ENCODE measurements at regions not wholly inside any gene's neighbourhood (a gene's known extent, or its start where the extent isn't known, plus 50 kb on each side); places are given as distances from the start of the nearest gene placed in this dataset.

DNA sequence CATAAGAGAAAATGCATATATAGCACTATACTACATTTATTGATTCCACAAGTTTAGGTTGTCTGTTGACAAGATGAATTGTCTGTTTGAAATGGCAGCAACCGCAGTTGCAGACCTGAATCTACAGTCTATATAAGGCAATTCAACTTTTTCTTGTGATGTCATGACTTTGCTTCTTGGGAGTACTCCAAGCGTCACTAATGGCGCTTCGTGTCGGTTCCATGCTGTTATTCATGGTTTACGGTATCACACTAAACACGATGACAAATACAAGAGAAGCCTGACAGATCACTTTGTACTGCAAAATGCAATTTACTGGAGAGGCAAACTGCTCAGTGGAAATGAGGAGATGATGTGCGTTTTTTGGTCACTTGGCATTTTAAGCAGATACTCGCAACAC is 280.3 kb upstream of the TCF21 start:
- Histone ChIP-seq H3K4me1 (no peaks in the 10 kb centered on the region), H3K36me3 (no peaks in the 10 kb centered on the region), H3K27me3 (no peaks in the 10 kb centered on the region), H3K4me3 (no peak overlapping the region), H3K27ac (no peak overlapping the region), H3K9me3 (no peaks in the 10 kb centered on the region)
- 83 to 95% methylated on average over 9 of the region's 9 CpGs for WGBS, 2 donors (ENCODE audit: low coverage in 1 of 2)
- ATAC-seq, result no peak
- no peak for TF ChIP-seq POLR2AphosphoS5 (IDR thresholded peaks at IDR 0.05)
- no peak for TF ChIP-seq EP300 (IDR thresholded peaks at IDR 0.05)
- TF ChIP-seq POLR2A (IDR thresholded peaks at IDR 0.05), result no peak
- TF ChIP-seq, protein P1, sequence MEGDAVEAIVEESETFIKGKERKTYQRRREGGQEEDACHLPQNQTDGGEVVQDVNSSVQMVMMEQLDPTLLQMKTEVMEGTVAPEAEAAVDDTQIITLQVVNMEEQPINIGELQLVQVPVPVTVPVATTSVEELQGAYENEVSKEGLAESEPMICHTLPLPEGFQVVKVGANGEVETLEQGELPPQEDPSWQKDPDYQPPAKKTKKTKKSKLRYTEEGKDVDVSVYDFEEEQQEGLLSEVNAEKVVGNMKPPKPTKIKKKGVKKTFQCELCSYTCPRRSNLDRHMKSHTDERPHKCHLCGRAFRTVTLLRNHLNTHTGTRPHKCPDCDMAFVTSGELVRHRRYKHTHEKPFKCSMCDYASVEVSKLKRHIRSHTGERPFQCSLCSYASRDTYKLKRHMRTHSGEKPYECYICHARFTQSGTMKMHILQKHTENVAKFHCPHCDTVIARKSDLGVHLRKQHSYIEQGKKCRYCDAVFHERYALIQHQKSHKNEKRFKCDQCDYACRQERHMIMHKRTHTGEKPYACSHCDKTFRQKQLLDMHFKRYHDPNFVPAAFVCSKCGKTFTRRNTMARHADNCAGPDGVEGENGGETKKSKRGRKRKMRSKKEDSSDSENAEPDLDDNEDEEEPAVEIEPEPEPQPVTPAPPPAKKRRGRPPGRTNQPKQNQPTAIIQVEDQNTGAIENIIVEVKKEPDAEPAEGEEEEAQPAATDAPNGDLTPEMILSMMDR (IDR thresholded peaks at IDR 0.05), result no peak

DNA sequence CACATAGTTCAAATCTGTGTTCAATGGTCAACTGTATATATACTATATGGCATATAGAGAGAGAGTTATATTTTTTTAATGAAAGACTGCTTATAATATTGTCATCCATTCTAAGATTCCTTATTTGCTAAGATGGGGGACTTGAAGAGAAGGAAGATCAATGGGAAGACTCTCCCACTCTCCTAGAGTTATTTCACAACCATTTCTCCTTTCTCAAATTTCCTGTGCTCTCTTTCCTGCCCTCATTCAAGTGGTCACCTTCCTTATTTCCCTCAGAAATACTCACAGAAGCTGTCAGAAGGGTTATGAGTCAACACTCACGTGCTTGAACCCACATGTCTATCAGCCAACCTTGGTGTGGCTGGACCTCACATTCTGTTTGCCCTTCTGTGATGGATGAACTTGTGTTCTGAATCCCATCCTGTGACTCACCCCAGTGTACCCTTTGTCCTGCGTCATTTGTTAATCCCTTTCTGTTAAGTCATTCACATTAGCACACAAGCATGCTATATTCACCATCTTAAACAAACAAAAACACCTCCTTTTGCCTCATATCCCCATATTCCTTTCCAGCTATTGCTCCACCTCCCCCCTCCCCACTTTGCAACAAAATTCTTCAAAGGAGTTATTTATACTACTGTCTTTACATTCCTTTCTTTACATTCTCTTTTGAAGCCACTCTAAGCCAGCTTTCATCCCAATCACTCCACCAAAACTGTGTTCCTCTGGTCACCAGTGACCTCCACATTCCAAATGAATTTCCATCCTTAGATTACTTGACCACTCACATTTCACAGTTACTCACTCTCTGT is 279.3 kb upstream of the TCF21 start:
- peak; percentile 38 for ATAC-seq
- TF ChIP-seq POLR2A (IDR thresholded peaks at IDR 0.05) (no peak), EP300 (IDR thresholded peaks at IDR 0.05) (no peak), POLR2AphosphoS5 (IDR thresholded peaks at IDR 0.05) (peak; percentile 24)
- H3K4me3 ChIP-seq, result no peak overlapping the region
- no peak overlapping the region for H3K27ac ChIP-seq
- no peaks in the 10 kb centered on the region for H3K36me3 ChIP-seq
- H3K9me3 ChIP-seq, result no peaks in the 10 kb centered on the region
- H3K27me3 ChIP-seq, result no peaks in the 10 kb centered on the region
- 43 to 52% methylated on average over 1 to 2 of the region's 2 CpGs for WGBS, 2 donors (ENCODE audit: low coverage in 1 of 2)
- H3K4me1 ChIP-seq, result no peaks in the 10 kb centered on the region

DNA sequence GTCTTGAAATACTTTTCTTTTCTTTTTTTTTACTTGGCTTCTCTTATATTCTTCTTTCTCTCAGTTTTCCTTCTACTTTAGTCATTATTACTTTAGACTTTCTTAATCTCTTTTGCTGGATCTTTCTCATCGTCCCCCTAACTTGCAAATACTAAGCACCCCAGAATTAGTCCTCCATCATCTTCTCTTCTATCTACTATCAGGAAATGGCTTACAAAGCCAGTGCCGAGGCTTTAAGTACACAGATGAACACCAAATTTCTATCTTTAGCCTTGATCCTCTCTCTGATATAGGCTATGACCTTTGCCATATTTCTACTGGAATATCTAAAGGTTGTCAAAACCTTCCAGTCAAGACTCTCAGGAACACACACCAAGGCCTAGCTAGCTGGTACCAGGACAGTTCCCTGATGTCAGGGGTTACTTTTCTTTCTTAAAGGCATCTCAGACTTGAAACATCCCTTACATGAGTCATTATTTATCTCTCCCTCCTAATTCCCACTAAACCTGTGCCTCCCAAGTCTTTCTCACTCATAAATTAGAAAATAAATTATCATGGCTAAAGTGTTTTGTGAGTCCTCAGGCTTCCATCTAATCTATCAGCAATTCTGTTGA is 278.6 kb upstream of the TCF21 start:
- Histone ChIP-seq H3K9me3 (no peaks in the 10 kb centered on the region), H3K4me1 (no peaks in the 10 kb centered on the region), H3K36me3 (no peaks in the 10 kb centered on the region), H3K4me3 (no peak overlapping the region), H3K27ac (no peak overlapping the region), H3K27me3 (no peaks in the 10 kb centered on the region)
- no peak for ATAC-seq
- TF ChIP-seq, protein P1 (IDR thresholded peaks at IDR 0.05), result no peak
- no peak for TF ChIP-seq EP300 (IDR thresholded peaks at IDR 0.05)
- no peak for TF ChIP-seq POLR2AphosphoS5 (IDR thresholded peaks at IDR 0.05)
- no peak for TF ChIP-seq POLR2A (IDR thresholded peaks at IDR 0.05)
- WGBS, 2 donors (ENCODE audit: low coverage in 1 of 2), result 65 to 82% methylated on average over 2 of the region's 2 CpGs

DNA sequence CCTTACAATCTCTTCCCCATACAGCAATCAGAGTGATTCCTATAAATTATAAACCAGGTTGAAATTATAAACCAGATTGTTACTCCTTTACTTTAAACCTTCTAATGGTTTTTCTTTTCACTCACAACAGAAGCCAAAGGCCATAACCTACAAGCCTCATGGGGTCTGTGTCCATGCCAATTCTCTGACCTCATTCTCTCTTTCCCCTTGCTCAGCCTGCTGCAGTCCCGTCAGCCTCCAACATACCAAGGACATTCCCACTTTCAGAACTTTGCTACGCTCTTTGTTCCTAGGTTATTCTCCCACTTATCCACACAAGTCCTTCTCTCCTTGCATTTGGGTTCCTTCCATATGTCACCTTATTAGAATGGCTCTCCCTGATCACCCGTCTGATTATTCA is 277.9 kb upstream of the TCF21 start:
- ATAC-seq, result peak; percentile 55
- Histone ChIP-seq H3K36me3 (no peaks in the 10 kb centered on the region), H3K9me3 (no peaks in the 10 kb centered on the region), H3K4me1 (no peaks in the 10 kb centered on the region), H3K27me3 (no peaks in the 10 kb centered on the region), H3K4me3 (no peak overlapping the region), H3K27ac (no peak overlapping the region)
- 61 to 79% methylated on average over 2 to 3 of the region's 3 CpGs for WGBS, 2 donors (ENCODE audit: low coverage in 1 of 2)
- TF ChIP-seq POLR2A (IDR thresholded peaks at IDR 0.05) (no peak), POLR2AphosphoS5 (IDR thresholded peaks at IDR 0.05) (no peak), EP300 (IDR thresholded peaks at IDR 0.05) (no peak)
- TF ChIP-seq, protein P1 (IDR thresholded peaks at IDR 0.05), result no peak

DNA sequence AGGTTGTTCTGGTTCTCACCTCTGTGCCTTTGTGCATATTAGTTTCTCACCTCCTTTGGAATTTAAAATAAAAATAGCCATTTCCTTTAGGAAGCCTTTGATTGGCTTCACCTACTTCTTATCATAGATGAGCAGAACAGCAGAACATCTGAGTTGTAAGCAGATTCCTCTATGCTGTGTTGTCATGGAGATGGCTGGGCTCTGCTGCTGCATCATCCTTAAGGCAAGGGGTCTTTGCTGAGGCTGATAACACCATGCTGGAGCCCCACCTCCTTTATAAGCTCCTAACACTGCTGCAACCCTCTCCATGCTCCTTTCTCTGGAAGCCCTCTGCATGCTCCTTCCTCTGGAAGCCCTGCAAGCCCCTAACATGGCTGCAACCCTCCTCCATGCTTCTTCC is 276.5 kb upstream of the TCF21 start:
- Histone ChIP-seq H3K27ac (no peak overlapping the region), H3K27me3 (no peaks in the 10 kb centered on the region), H3K4me1 (no peaks in the 10 kb centered on the region), H3K36me3 (no peaks in the 10 kb centered on the region), H3K9me3 (no peaks in the 10 kb centered on the region), H3K4me3 (no peak overlapping the region)
- TF ChIP-seq, protein P1 (IDR thresholded peaks at IDR 0.05), result no peak
- TF ChIP-seq EP300 (IDR thresholded peaks at IDR 0.05), result no peak
- TF ChIP-seq POLR2A (IDR thresholded peaks at IDR 0.05), result no peak
- no peak for TF ChIP-seq POLR2AphosphoS5 (IDR thresholded peaks at IDR 0.05)
- ATAC-seq, result no peak

All from gastroesophageal sphincter (tissue), 4 donors.